ENCODE measurements at regions not wholly inside any gene's neighbourhood (a gene's known extent, or its start where the extent isn't known, plus 50 kb on each side); places are given as distances from the start of the nearest gene placed in this dataset.
"Not testable (repeated sequence)": the region's sequence is repeated elsewhere in the genome, so short reads cannot be mapped to it uniquely, and the experiment has no call there.

DNA sequence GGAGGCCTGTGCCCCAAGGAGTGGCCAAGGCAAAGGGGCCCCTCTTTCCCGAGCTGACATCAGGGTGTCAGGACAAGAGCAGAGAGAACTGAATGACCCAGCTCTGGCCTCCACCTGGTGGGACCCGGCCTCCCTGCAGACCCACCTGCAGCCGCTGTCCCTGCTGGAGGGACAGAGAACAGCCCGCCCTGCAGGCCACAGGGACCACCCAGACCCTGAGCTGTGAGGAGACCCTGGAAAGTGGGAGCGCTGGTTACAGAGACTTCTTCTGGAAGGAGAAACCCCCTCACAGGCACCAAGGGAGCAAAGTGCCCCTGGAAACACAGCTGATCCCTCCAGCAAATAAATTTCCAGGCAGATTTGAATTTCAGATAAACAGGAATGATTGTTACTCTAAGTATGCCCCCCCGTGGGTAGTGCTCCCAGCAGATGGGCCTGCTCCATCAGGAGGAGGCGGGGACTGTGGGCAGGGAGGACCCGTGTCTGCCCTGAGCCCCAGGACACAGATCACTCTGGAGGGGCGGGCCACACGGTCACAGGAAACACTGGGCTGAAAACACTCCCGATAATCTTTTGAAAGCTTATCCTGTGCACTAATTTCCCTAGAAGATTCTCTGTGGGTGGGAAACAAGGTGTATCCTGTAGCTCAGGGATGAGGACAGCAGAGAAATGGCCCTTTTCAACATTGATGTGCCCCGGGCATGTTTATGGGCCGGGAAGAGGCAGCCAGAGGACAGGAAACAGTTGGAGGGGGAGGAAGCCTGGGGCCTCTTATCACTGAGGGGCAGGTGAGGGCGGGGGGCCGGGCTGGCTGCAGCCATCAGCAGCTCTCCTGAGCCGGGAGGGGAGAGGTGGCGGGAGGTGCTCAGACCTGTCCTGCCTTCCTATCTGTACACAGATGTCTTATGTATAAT, 276.0 kb downstream of the ADGRD1 start:
- no peak for DNase-seq (ENCODE audit: low read depth)

DNA sequence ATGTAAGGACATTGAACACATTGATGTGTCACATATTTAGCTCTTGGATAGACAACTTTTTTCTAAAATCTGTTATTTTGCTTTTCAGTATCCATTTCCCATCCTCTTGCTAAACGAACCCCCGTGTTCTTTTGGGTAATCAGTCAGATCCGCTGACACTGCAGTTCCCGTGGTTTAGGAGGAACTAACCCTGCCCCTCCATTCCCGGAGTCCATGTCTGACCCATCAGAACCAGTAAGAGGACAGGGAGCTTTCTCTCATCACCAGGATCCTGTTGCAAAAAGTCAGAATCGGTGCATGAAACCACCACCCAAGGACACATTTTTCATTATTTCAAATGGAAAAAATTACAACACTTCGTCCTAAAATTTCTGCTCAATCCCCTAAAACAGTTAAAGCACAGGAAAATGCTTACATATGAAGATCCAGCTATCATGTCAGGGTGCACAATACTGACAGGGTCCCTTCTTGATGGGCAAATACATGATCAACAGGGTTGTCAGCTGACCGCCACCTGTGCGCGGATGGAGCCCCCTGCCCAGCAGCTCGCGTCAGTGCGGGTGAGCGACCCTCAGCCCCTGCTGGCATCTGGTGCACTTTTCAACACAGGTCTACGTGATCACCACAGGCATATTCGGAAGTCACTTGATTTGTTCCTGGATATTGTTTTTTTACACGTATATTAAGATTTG, 276.8 kb downstream of the ADGRD1 start:
- no peak for DNase-seq (ENCODE audit: low read depth)

DNA sequence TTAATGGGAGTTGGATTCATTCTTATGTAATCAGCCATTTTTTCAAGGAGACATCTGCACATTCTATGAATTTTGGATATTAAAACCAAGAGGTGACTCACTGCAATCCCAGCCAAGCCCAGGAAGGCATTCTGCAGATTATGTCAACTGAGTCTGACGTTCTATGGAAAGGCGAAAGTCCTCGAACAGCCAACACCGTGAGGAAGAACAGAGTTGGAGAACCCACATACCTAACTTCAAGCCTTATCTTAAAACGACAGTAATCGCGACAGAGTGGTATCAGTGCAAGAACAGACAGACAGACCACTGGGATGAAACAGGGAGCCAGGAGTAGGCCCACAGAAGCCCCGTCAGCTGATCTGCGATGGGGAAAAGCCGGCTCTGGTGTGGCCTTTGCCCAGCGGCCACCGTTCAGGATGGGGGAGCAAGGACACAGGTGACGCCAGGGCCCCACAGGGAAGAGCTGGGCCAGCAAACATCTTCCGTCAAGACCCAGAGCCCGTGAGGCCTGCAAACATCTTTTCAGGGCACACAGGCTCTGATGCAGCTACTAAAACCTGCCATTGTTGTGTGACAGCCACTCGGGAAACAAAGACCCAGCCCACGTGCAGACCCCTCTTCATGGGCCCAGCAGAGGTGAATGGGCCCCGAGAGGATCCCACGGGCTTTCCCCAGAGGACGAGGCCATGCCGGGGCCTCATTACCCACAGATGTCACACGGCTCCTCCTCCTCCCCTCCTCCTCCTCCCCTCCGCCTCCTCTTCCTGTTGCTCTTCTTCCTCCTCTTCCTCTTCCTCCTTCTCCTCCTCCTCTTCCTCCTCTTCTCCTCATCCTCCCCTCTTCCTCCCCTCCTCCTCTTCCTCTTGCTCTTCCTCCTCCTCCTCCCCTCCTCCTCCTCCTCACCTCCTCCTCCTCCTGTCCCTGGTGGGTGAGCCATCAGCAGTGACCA, 277.6 kb downstream of the ADGRD1 start:
- no peak for DNase-seq (ENCODE audit: low read depth)

DNA sequence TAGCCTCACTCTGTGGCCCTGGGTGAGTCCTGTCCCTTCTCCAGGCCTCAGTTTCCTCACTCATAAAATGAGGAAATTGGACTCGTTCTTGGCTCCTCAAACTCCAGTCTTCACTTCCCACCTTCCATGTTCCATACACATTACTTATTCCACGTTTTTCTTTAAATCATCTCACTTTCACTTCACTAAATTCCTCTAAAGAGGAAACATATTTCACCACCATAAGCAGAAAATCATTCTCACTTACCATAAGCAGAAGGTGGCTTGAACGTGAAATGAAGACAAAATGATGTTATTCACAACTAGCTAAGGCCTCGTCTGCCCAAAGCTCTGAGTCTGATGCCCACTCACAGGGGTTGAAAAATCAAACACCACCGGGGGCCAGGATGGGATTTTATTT, 278.3 kb downstream of the ADGRD1 start:
- no peak for DNase-seq (ENCODE audit: low read depth)

DNA sequence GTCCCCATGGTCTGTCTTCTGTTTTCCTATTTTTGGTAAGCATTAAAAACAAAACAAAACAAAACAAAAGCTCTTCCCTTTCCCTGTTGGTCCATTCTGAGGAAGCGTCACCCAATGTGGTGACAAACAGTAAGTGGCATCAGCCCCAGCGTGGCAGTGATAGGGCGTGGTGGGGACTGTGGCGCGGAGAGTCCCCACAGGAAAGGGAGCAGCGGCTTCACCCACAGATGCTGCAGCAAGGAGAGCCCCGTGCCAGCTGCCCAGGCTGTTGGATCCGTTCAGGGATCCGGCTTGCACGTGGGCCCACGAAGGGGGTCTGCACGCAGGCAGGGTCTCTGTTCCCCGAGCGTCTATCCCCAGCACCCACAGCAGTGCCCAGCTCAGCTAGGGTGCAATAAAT, 279.2 kb downstream of the ADGRD1 start:
- not testable (repeated sequence) for DNase-seq (ENCODE audit: low read depth)

DNA sequence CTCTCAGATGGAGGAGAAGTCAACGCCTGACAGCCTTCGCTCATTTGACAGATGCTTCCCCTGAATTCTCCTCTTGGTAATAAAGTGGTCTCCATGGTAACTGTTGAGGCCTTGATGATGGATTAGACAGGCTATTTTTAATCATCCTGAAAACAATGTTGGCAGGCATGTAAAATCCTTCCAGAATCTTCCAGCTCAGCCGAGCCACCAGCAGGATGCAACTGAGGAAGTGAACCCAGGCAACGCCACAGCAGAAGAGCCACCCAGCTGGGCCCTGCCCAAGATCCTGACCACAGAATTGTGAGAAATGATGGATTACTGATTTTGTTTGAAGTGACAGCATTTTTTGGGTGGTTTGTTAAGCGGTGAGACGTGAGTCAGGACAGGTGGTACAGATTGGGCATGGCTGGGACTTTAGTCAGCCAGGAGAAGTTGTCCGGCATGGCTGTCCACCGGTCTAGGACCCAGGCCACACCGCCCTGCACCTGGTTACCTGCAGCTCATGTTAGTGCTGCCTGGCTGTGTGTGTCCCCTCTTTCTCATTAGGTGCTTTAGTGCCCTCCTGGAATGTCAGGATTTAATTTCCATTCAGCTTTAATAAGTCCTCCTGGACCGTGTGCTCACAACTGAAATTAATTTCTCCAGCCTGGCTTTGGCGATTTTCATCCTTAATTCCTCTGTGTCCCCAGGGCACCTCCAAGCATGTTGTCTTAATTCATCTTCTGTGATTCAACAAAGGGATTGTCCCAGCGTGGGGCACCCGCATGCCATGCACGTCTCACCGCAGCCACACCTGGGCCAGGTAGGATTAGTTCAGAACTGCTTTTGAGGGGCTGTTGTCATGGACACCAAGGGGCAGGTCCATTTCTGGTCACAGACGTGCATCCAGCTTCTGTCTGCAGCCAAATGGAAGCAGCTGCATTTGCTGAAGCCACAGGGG, 280.4 kb downstream of the ADGRD1 start:
- DNase-seq (ENCODE audit: low read depth) = not testable (repeated sequence)

DNA sequence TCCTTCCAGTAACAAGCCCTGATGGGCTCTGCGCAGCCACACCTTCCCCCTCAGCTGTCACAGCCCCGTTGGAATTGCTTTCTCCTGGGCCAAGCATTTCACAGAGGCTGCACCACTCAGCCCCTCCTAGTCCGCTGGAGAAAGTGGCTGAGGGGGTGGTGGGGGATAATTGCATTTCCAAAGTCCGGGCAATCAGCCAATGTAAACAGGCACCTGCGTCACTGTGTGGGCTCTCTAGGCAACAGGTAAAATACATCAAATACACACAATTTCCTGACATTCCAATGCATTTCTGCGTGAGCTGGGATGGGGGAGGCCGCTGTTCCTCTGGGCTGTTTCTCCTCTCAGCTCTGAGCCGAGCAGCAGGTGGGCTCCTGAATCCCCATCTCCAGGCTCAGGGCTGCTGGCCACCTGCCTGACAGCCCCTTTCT, 281.1 kb downstream of the ADGRD1 start:
- not testable (repeated sequence) for DNase-seq (ENCODE audit: low read depth)

DNA sequence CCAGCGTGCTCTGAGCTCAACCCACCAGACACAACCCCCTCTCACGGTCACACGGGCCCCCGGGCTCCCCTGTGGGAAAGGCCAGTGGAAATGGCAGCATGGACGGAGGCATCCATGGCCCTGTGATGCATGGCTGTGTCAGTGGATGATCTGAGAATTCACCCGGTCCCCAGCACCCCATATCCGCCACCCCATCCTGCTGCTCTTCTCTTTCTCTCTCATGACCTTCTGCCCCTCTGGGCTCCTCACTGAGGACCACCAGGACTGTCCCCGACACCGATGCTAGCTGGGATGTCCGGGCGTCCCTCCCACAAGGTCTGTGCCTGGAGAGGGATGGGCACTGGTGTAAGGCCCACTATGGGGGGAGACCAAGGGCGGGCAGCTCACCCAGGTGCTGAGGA, 282.2 kb downstream of the ADGRD1 start:
- no peak for DNase-seq (ENCODE audit: low read depth)

DNA sequence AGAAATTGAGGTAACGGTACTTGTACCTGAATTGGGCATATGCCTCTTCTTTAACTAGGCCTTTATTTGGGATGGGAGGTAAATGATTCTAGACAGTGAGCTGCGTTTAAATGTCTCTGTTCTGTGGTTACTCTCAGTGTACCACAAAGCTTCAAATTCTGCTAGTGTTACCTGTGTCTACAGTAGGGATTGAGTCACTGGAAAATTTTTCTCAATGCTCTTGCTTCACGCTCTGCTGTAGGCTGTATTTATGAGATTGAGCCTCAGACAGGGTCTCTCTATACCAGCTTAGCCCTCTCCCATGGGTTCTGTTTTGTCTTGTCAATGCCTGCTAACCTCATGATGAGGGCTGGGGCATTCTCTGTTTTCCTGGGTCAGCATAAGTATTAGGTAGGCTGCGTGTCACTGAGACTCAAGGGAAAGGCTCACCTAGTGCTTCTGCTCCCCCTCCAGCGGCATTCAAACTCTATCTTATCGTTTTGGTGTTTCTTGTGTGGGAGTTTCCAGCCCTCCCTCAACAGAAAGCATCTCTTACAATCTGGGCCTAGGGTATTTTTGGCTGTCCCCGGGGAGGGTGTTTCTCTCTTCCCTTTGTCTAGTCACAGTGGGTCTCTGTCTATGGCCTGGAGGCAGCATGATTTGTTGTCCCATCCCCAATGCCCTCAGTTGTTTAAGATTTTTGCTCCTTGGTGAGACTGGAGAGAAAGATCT, 285.8 kb downstream of the ADGRD1 start:
- no peak for DNase-seq (ENCODE audit: low read depth)

DNA sequence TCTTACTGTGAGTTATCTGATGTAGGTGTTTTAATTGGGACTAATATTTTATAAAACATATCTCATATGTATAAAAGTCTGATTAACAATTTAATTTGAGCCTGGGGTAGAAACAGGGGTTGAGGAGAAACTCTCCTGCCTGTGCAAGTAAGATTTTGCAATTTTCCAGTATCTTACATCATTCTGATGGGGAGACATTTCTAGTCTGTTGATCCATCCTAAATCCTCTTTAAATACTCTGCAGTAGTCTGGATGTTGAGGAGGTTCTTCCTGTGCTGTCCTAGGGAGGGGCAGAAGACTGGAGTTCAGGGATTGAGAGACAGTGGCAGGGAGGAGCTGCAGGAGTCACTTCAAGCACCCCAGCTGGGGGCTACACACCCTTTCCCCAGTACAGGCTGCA, 287.8 kb downstream of the ADGRD1 start:
- no peak for DNase-seq (ENCODE audit: low read depth)

DNA sequence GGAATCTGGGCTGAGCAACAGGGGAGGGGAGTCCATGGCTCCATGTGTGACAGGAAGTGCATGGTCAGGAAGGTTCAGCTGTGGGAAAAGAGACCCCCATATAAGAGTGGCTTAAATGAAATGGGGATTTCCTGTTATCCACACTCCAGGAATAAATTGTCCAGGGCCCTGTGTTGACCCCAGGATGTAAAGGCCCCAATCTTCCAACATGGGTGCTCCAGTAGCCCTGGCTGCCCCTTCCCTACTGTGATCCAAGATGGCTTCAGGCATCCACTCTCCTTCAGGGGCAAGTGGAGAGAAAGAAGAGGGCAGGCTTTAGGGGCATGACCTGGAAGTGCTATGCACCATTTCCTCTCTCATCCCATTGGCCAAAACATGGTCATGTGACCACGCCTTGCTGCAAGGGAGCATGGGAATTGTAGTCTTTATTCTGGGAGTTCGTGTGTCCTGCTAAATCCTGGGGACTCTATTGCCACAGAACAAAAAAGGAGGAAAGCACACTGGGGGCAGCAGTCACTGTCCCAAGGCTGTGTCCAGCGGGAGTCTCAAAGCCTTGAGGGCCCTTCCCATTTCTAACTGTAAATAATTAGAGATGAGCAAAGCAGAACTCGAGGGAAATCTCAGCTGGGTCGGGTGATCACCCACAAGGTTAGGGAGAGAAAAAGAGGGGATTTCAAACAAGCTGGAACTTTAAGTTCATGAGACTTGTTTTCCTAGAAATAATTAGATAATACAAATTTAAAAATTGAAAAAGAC, 289.2 kb downstream of the ADGRD1 start:
- DNase-seq (ENCODE audit: low read depth) = no peak

DNA sequence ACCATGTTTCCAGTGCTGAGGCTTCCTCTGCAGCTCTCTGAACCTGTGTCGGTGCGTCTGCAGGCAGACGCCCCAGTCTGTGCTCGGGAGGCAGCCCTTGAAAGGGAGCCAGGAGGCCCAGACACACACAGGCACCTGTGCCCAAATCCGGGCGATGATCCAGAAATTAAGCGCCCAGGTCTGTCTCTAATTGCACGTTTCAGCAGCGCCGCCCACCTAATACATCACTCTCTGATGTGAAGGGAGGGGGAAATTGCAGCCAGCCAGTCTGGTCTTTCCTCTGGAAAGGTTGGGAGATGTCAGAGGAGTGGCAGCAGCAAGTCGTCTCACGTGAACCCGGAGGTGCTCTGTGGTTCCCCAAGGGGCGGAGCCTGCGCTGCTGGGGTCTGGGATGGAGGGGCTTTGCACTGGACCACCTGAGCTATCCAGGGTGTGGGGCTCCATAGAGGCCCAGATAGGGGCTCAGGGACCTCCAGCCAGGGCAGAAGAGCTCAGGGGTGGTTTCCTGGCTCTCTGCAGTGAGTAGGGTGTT, 290.5 kb downstream of the ADGRD1 start:
- DNase-seq (ENCODE audit: low read depth) = not testable (repeated sequence)

DNA sequence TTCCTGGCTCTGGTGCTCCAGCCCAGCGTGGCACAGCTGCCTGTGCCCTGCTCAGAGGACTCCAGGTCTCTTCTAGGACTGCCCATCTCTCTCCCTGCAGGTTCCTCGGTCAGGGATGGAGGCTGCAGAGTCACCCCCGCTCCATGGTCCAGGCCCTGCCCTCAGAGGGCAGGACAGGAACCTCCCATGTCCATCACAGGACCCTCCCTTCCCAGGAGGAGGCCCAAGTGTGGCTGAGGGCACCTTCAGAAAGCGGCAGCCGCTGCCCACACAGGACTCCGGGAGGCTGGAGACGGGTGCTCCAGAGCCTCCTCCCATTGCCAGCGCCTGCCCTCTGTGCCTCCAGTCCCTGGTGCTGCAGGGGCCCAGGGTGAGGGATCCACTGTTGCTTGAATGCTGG, 291.5 kb downstream of the ADGRD1 start:
- DNase-seq (ENCODE audit: low read depth) = not testable (repeated sequence)

DNA sequence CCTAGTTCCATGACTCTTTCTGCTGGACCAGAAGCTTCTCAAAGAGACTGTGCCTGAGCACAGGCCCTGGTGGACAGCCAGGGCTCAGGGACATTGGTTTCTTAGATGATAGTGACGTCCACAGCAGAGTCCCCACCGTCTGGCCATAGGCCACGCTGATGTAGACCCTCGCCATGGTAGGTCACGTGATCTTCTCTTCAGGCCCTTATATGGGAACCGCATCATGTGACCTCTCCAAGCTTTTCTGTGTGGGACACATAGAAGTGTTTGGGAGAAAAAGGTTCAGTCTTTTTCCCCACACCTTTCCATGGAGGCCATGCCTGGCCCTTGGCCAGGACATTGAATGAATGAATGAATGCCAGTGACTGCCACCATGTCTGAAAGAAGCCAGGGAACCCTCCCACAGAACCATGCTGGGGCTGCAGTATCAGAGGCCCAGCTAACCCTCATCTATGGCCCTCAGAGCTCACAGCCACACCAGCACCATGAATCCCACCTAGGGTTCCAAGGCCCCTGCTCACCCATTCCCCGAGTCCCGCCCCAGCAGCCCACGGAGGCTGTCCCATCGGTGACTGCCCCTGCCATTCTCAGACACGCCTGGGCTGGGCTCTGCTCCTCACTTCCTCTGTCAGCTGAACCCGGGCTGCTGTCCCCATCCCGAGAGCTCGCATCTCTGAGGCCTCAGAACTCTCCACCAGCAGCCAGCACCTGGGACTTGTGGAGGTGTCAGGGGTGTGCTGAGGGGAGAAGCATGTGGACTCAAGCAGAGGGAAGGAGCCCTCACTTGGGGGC, 292.1 kb downstream of the ADGRD1 start:
- no peak for DNase-seq (ENCODE audit: low read depth)

DNA sequence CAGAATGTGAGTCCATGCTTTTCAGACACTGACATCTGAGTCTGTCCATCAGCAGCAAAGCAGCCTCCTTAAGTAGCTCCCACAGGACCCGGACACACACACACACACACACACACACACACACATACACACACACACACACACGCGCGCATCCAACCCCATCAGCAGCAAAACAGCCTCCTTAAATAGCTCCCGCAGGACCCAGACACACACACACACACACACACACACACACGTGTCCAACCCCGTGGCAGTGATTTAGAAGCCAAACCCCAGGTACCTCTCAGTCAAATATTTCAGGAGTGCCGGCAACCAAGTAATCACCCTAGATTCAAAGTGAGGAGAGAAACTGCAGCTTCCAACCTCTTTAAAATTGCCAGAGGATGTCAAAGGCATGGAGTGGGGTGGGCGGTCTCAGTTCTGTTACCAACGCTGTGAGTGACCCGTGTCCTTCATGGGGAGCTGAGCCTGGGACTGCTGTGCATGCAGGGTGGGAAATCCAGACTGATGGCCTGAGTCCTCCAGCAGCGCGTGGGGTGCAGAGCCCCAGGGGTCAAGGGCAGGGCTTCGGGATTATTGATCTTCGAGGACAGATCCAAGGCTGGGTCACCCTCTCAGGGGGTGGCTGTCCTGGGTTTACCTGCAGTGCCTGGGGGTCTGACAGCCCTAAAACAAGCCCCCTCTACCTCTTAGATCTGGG, 293.5 kb downstream of the ADGRD1 start:
- DNase-seq (ENCODE audit: low read depth) = not testable (repeated sequence)

DNA sequence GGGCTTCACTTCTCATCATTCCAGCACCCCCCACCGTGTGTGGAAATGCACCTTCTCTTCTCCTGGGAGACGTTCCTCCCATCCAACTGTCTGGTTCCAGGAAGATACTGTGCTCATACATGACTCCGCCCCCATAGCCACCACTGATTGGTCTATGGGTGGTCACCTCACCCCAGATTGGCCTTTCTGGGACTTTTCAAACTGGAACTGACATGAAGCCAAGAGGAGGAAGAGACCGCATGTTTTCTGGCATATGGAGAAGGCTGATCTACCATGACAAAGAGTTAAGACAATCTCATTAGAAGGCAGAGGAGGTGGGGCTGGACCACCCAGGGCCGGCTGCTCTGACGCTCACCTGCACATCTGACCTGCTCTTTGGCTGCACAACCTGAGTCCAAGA, 294.2 kb downstream of the ADGRD1 start:
- DNase-seq (ENCODE audit: low read depth) = not testable (repeated sequence)

DNA sequence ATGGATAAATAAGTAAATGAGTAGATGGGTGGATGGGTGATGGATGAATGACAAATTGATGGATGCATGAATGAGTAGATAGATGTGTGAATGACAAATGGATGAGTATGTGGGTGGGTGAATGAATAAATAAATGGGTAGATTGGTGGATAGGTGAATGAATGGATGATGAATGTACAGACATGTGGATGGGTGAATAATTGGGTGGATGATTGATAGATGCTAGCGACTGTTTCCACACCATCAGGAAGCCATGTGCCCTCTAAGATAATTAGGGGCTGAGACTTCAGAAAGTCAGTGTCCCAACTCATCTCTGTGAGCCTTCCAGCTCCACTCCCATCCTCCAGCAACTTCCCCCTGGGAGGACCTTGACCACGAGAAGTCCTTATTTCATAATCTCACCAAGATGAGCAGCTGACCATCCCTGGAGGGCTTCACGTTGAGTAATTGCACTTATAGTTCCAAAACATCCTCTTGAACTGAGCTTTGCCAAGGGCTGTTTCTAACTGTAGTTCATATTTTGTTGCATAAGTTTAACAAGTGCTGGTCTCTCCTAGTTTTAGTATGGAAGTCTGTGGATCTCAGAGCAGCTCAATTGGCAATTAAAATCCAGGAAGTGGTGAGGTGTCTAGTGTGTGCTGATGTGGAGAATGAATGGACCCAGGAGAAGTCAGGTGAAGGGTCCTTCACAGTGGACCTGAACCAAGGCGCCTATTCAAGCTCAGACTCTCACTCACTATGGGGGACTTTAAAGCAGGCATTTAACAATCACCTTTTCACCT, 295.7 kb downstream of the ADGRD1 start:
- no peak for DNase-seq (ENCODE audit: low read depth)

Data from M059J (cell line).